ENCODE measurements at regions not wholly inside any gene's neighbourhood (a gene's known extent, or its start where the extent isn't known, plus 50 kb on each side); places are given as distances from the start of the nearest gene placed in this dataset.

DNA sequence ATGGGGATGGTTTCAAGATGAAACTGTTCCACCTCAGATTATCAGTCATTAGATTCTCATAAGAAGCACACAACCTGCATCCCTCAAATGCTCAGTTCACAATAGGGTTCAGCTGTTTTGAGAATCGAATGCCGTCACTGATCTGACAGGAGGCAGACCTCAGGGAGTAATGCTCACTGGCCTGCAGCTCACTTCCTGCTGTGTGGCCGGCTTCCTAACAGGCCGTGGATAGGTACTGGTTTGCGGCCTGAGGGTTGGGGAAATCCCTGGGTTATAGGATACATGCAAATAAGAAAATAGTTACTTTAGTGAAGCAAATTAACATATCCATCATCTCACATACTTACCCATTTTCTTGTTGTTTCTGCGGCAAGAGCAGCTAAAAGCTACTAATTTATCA lies 160.4 kb downstream of the MAD2L1 start:
- TF ChIP-seq CTCF (conservative IDR thresholded peaks at IDR 0.05; ENCODE audit: low read length): no peak
- TF ChIP-seq EZH2phosphoT487 (IDR thresholded peaks at IDR 0.05; ENCODE audit: borderline replicate concordance, low read depth, low read length): no peak
- CTCF ChIA-PET (ENCODE audit: unreplicated experiment): no interaction called here
- DNase-seq (ENCODE audit: low spot score): no peak
- POLR2A ChIA-PET: interaction anchor here (0.7 kb wide), 1 partner anchor 42 kb away, joined by 4 read pairs; no protein-coding TSS in a partner anchor
- BruUV-seq (replicated peaks): no TSS peak
- Histone ChIP-seq H3K9me2 (ENCODE audit: insufficient read depth, low read length) (no peaks in the 10 kb centered on the region), H3K9me3 (ENCODE audit: low read length) (no peaks in the 10 kb centered on the region), H2AFZ (ENCODE audit: low read length) (no peak overlapping the region), H3K36me3 (ENCODE audit: insufficient read depth, low read length) (no peaks in the 10 kb centered on the region), H3K27ac (ENCODE audit: low read depth, low read length, poor library complexity, severe bottlenecking) (no peak overlapping the region), H3K4me1 (ENCODE audit: insufficient read depth, low read length, poor library complexity, severe bottlenecking) (no peaks in the 10 kb centered on the region), H3K79me2 (ENCODE audit: insufficient read depth, low read depth, low read length) (no peaks in the 10 kb centered on the region), H4K20me1 (ENCODE audit: insufficient read depth, low read length) (no peaks in the 10 kb centered on the region), H3K4me2 (ENCODE audit: low read length) (no peak overlapping the region), H3K4me3 (ENCODE audit: low read depth, low read length, poor library complexity, severe bottlenecking) (no peak overlapping the region)
- intact Hi-C loops (cut with micrococcal nuclease; ENCODE audit: unreplicated experiment): no loop called here

DNA sequence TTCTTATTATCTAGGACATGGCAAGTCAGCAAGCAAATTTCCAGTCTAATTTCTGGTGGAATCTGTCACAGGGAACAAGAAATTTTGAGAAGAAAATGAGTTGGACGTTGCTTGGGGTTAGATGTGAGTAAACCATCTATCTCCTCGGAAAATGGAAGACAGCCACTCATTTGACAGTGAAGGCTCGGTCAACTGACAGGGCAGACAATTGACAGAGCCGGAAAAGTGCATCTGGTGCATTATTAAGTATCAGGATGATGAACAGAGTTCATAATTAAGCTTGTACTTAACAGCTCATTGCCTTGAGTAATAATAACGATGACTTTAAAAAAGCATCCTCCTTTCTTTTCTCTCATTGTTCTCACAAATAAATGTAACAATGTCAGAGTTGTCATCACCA lies 168.4 kb downstream of the MAD2L1 start:
- CTCF ChIA-PET (ENCODE audit: unreplicated experiment): no interaction called here
- BruUV-seq (replicated peaks): no TSS peak

More for the DNA sequence above, 168.4 kb downstream of the MAD2L1 start:
- no peaks in the 10 kb centered on the region for H4K20me1 ChIP-seq (ENCODE audit: insufficient read depth, low read length)
- H3K4me1 ChIP-seq (ENCODE audit: insufficient read depth, low read length, poor library complexity, severe bottlenecking): no peaks in the 10 kb centered on the region
- no peaks in the 10 kb centered on the region for H3K9me3 ChIP-seq (ENCODE audit: low read length)
- no peak for DNase-seq (ENCODE audit: low spot score)
- no peak overlapping the region for H3K4me2 ChIP-seq (ENCODE audit: low read length)
- no peak overlapping the region for H2AFZ ChIP-seq (ENCODE audit: low read length)
- intact Hi-C loops (cut with micrococcal nuclease; ENCODE audit: unreplicated experiment): no loop called here
- POLR2A ChIA-PET: interaction anchor here (0.9 kb wide), 1 partner anchor 13 kb away, joined by 3 read pairs; no protein-coding TSS in a partner anchor
- H3K9me2 ChIP-seq (ENCODE audit: insufficient read depth, low read length): no peaks in the 10 kb centered on the region
- H3K27ac ChIP-seq (ENCODE audit: low read depth, low read length, poor library complexity, severe bottlenecking): no peak overlapping the region
- no peak for TF ChIP-seq CTCF (conservative IDR thresholded peaks at IDR 0.05; ENCODE audit: low read length)
- TF ChIP-seq EZH2phosphoT487 (IDR thresholded peaks at IDR 0.05; ENCODE audit: borderline replicate concordance, low read depth, low read length): no peak
- H3K79me2 ChIP-seq (ENCODE audit: insufficient read depth, low read depth, low read length): no peaks in the 10 kb centered on the region
- no peak overlapping the region for H3K4me3 ChIP-seq (ENCODE audit: low read depth, low read length, poor library complexity, severe bottlenecking)
- no peaks in the 10 kb centered on the region for H3K36me3 ChIP-seq (ENCODE audit: insufficient read depth, low read length)

All from OCI-LY7 (cell line).